HCT116 (cell line): ENCODE measurements at regions not wholly inside any gene's neighbourhood (a gene's known extent, or its start where the extent isn't known, plus 50 kb on each side); places are given as distances from the start of the nearest gene placed in this dataset.

Experiments used
- ATAC-seq: fragments of 200-7000 bp; cut with Tn5 transposase; 2 replicates; pipeline ENCODE4 v1.9.1; 2020; ENCODE audit warnings: mild to moderate bottlenecking, moderate library complexity
- BruUV-seq: library from RNA; stranded (reverse); fragments of 400-500 nt; replicated peaks from 2 replicates; lab custom pipeline; 2021; lab: Mats Ljungman, UMichigan
- CTCF ChIA-PET: fragments of 300-600 bp; sonication (Branson Sonifier 250); formaldehyde crosslinking; loops from one replicate; lab custom pipeline; 2021; ENCODE audit warnings: antibody characterized with exemption; lab: Charles Lee
- POLR2A ChIA-PET: fragments of 300-600, 350-600 bp; sonication (Branson Sonifier 250); formaldehyde crosslinking; loops from one replicate; lab custom pipeline; 2021; ENCODE audit warnings: antibody characterized with exemption; lab: Charles Lee
- RAD21 ChIA-PET, 2 experiments: fragments of 300-600 bp; sonication (Branson Sonifier 250); formaldehyde crosslinking; loops; one replicate each; lab custom pipeline; 2023; ENCODE audit warnings: low total read pairs in 2 of 2; ENCODE audit not compliant: uncharacterized antibody in 2 of 2, unreplicated experiment in 2 of 2, low non-redundant PET in 1 of 2; lab: Charles Lee
- DNase-seq: peaks from one replicate; pipeline ENCODE4 v3.0.0-alpha.2; 2010; ENCODE audit warnings: low read depth, low spot score
- H2AFZ ChIP-seq: fragments of 200-600 bp; shearing (Covaris generic), sonication (generic); 2 replicates; pipeline ENCODE4 v1.6.1; 2017; ENCODE audit warnings: low read depth, mixed run types, mixed read lengths, antibody characterized with exemption, low read length; ENCODE audit not compliant: poor library complexity, severe bottlenecking
- H3K27ac ChIP-seq: 2 replicates; pipeline ENCODE4 v1.5.1; 2012; ENCODE audit warnings: low read depth, low read length
- H3K27me3 ChIP-seq: fragments of 200-600 bp; sonication (generic); 2 replicates; pipeline ENCODE4 v1.6.1; 2016; ENCODE audit warnings: mixed run types, low read length, mixed read lengths; ENCODE audit not compliant: insufficient read depth
- H3K36me3 ChIP-seq, 2 experiments: fragments of 200-500 bp in 1 of 2; fragments of 200-600 bp in 1 of 2; sonication (Bioruptor generic) in 1 of 2; sonication (generic) in 1 of 2; 2 replicates each; pipeline versions ENCODE4 v1.5.1 to v1.6.1; 2014 to 2016; ENCODE audit warnings: low read length in 2 of 2, inconsistent platforms in 1 of 2, mixed read lengths in 1 of 2, mixed run types in 1 of 2; ENCODE audit not compliant: insufficient read depth in 2 of 2, control insufficient read depth in 1 of 2
- H3K4me1 ChIP-seq, 2 experiments: fragments of 200-600 bp in 1 of 2; sonication (generic) in 1 of 2; 2 replicates each; pipeline versions ENCODE4 v1.5.1 to v1.6.1; 2012 to 2017; ENCODE audit warnings: low read length in 2 of 2, inconsistent platforms in 1 of 2, mild to moderate bottlenecking in 1 of 2, mixed read lengths in 1 of 2, mixed run types in 1 of 2, moderate library complexity in 1 of 2; ENCODE audit not compliant: insufficient read depth in 2 of 2, control insufficient read depth in 1 of 2
- H3K4me2 ChIP-seq: fragments of 200-600 bp; sonication (generic); 2 replicates; pipeline ENCODE4 v1.6.1; 2017; ENCODE audit warnings: mixed run types, low read length, mixed read lengths
- H3K4me3 ChIP-seq, 2 experiments: fragments of 200-600 bp in 1 of 2; sonication (generic) in 1 of 2; replicated peaks in 1 of 2; 2 replicates each; pipeline ENCODE4 v1.5.1; 2011 to 2016; ENCODE audit warnings: low read length in 2 of 2, control low read depth in 1 of 2, low read depth in 1 of 2, mild to moderate bottlenecking in 1 of 2, mixed read lengths in 1 of 2, mixed run types in 1 of 2
- H3K79me2 ChIP-seq: fragments of 200-600 bp; sonication (generic); 2 replicates; pipeline ENCODE4 v1.6.1; 2017; ENCODE audit warnings: mild to moderate bottlenecking, mixed run types, low read length, moderate library complexity, mixed read lengths; ENCODE audit not compliant: insufficient read depth
- H3K9ac ChIP-seq: fragments of 200-600 bp; sonication (generic); 2 replicates; pipeline ENCODE4 v1.6.1; 2016; ENCODE audit warnings: low read length, mixed read lengths
- H3K9me2 ChIP-seq: fragments of 200-600 bp; sonication (generic), shearing (Covaris generic); 2 replicates; pipeline ENCODE4 v1.6.1; 2017; ENCODE audit warnings: mixed run types, mild to moderate bottlenecking, moderate library complexity; ENCODE audit not compliant: insufficient read depth
- H3K9me3 ChIP-seq, 2 experiments: fragments of 200-500 bp in 1 of 2; fragments of 200-600 bp in 1 of 2; sonication (Bioruptor generic) in 1 of 2; sonication (generic) in 1 of 2; 2 replicates each; pipeline ENCODE4 v1.6.1; 2014 to 2017; ENCODE audit warnings: low read length in 2 of 2, mixed read lengths in 2 of 2, inconsistent platforms in 1 of 2, low read depth in 1 of 2, mild to moderate bottlenecking in 1 of 2, mixed run types in 1 of 2, moderate library complexity in 1 of 2; ENCODE audit not compliant: control insufficient read depth in 1 of 2, insufficient read depth in 1 of 2
- H4K20me1 ChIP-seq: fragments of 200-600 bp; sonication (generic), shearing (Covaris generic); 2 replicates; pipeline ENCODE4 v1.6.1; 2017; ENCODE audit warnings: mixed run types, mild to moderate bottlenecking, moderate library complexity; ENCODE audit not compliant: insufficient read depth
- ATF3 ChIP-seq: IDR thresholded peaks from 2 replicates; pipeline ENCODE4 v1.6.1; 2012
- CEBPB ChIP-seq: IDR thresholded peaks from 2 replicates; pipeline ENCODE4 v1.6.1; 2012; ENCODE audit warnings: low read depth
- EGR1 ChIP-seq: IDR thresholded peaks from 2 replicates; pipeline ENCODE4 v1.6.1; 2012; ENCODE audit warnings: low read depth
- ELF1 ChIP-seq: IDR thresholded peaks from 2 replicates; pipeline ENCODE4 v1.6.1; 2012; ENCODE audit warnings: low read depth, borderline replicate concordance
- JUND ChIP-seq: IDR thresholded peaks from 2 replicates; pipeline ENCODE4 v1.6.1; 2012
- MAX ChIP-seq: IDR thresholded peaks from 2 replicates; pipeline ENCODE4 v1.6.1; 2012
- REST ChIP-seq: IDR thresholded peaks from 2 replicates; pipeline ENCODE4 v1.6.1; 2012; ENCODE audit warnings: low read depth
- SIN3A ChIP-seq: IDR thresholded peaks from 2 replicates; pipeline ENCODE4 v1.6.1; 2012; ENCODE audit warnings: low read depth
- SRF ChIP-seq: IDR thresholded peaks from 2 replicates; pipeline ENCODE4 v1.6.1; 2012; ENCODE audit warnings: low read depth
- YY1 ChIP-seq: IDR thresholded peaks from 2 replicates; pipeline ENCODE4 v1.6.1; 2011; ENCODE audit warnings: low read length, low read depth, moderate library complexity, mild to moderate bottlenecking; ENCODE audit not compliant: insufficient replicate concordance; ENCODE audit errors: extremely low read depth
- ZBTB33 ChIP-seq: IDR thresholded peaks from 2 replicates; pipeline ENCODE4 v1.6.1; 2011; ENCODE audit warnings: mild to moderate bottlenecking, low read length, moderate library complexity; ENCODE audit not compliant: insufficient replicate concordance; ENCODE audit errors: extremely low read depth
- ZFX ChIP-seq: fragments of 450-650 bp; IDR thresholded peaks from 2 replicates; pipeline ENCODE4 v1.6.1; 2017
- ZNF274 ChIP-seq: fragments of 200-500 bp; sonication (Bioruptor generic); IDR thresholded peaks from 2 replicates; pipeline ENCODE4 v1.6.1; 2014; ENCODE audit warnings: mild to moderate bottlenecking, low read depth, low read length, inconsistent platforms
- intact Hi-C: fragments of 100-400 bp; cut with micrococcal nuclease; formaldehyde crosslinking; loops from 2 replicates; pipeline ENCODE4 v1.10.0; 2022

- Histone ChIP-seq H3K9me2 (no peaks in the 10 kb centered on the region), H3K4me3 (no peak overlapping the region), H3K27me3 (no peaks in the 10 kb centered on the region), H2AFZ (no peak overlapping the region), H3K4me2 (no peak overlapping the region), H3K36me3 (no peaks in the 10 kb centered on the region), H3K9ac (no peak overlapping the region), H3K9me3 (no peaks in the 10 kb centered on the region), H3K4me1 (no peaks in the 10 kb centered on the region), H3K27ac (no peak overlapping the region), H3K79me2 (no peaks in the 10 kb centered on the region), H4K20me1 (no peaks in the 10 kb centered on the region)
- DNase-seq (no peak), ATAC-seq (no peak)
- no TSS peak for BruUV-seq
- ChIA-PET RAD21 (no interaction called here), POLR2A (no interaction called here), CTCF (no interaction called here)
- intact Hi-C loops, result no loop called here
- TF ChIP-seq SIN3A (no peak), MAX (no peak), EGR1 (no peak), ELF1 (no peak), ZNF274 (no peak), REST (no peak), ZFX (no peak), CEBPB (no peak), ATF3 (no peak), YY1 (no peak), SRF (no peak), ZBTB33 (no peak), JUND (no peak)
These were observed 116.4 kb downstream of the PDCL3 start for GRCh38 chr2:100679211-100679610.
